GM23248 (cell line): ENCODE measurements at regions not wholly inside any gene's neighbourhood (a gene's known extent, or its start where the extent isn't known, plus 50 kb on each side); places are given as distances from the start of the nearest gene placed in this dataset.

Source experiments
- EZH2 ChIP-seq: fragments of 200-600 bp; sonication (generic); IDR thresholded peaks from 2 replicates; pipeline ENCODE4 v1.6.1; 2018; ENCODE audit warnings: antibody characterized with exemption, mild to moderate bottlenecking; ENCODE audit not compliant: insufficient read depth, poor library complexity, severe bottlenecking
- EZH2phosphoT487 ChIP-seq: fragments of 200-600 bp; sonication (generic); IDR thresholded peaks from 2 replicates; pipeline ENCODE4 v1.6.1; 2018; ENCODE audit warnings: antibody characterized with exemption, moderate library complexity, mild to moderate bottlenecking, low read depth; ENCODE audit not compliant: insufficient read depth

GRCh38 chr9:108526518-108526917 lies 329.3 kb downstream of the ACTL7B start:
- TF ChIP-seq EZH2 (no peak), EZH2phosphoT487 (no peak)
